ENCODE measurements at regions not wholly inside any gene's neighbourhood (a gene's known extent, or its start where the extent isn't known, plus 50 kb on each side); places are given as distances from the start of the nearest gene placed in this dataset.

DNA sequence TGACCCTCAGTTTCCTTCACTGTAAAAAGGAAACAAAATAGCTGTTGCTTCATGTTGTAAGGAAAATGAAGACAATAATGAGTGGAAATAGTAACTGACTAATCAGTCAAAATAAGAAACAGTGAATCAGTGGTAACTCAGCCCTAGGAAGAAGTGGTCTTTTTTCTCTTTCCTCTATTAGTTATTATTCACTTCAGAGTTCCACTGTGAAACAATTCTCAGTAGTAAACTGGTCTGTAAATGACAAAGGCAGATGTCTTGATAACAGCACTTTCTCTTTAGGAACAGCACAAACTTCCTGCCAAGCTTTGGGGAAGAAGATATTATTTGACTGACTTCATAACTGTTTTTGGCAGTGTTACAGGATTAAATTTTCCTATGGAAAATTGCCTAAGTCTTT is 600.5 kb upstream of the KLHL1 start:
- TF ChIP-seq, protein P1, sequence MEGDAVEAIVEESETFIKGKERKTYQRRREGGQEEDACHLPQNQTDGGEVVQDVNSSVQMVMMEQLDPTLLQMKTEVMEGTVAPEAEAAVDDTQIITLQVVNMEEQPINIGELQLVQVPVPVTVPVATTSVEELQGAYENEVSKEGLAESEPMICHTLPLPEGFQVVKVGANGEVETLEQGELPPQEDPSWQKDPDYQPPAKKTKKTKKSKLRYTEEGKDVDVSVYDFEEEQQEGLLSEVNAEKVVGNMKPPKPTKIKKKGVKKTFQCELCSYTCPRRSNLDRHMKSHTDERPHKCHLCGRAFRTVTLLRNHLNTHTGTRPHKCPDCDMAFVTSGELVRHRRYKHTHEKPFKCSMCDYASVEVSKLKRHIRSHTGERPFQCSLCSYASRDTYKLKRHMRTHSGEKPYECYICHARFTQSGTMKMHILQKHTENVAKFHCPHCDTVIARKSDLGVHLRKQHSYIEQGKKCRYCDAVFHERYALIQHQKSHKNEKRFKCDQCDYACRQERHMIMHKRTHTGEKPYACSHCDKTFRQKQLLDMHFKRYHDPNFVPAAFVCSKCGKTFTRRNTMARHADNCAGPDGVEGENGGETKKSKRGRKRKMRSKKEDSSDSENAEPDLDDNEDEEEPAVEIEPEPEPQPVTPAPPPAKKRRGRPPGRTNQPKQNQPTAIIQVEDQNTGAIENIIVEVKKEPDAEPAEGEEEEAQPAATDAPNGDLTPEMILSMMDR (IDR thresholded peaks at IDR 0.05; ENCODE audit: control extremely low read depth, extremely low read depth, low read depth, missing control alignments): no peak
- POLR2A ChIA-PET: no interaction called here
- CTCF ChIA-PET: interaction anchor here (1.0 kb wide), 1 partner anchor 12 kb away, joined by 3 read pairs; no protein-coding TSS in a partner anchor
- no peak for DNase-seq (ENCODE audit: extremely low spot score)

DNA sequence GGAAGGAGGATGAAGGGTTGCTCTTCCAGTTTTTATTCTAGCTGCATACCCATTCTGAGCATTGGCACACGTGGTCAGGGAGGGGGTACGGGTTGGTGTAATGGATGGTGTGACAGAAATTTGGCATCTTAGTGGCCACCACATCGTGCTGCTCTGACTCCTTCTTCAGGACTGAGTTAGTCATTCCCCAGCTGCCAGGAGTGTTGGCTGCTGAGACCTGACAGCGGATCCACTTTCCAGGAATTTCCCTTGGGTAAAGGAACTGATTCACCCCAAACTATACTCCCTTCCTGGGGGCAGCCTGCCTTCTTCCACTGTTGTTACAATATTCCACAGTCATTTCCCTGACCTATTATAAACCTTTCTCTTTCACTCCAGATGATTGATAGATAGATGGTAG is 595.5 kb upstream of the KLHL1 start:
- TF ChIP-seq, protein P1 (IDR thresholded peaks at IDR 0.05; ENCODE audit: control extremely low read depth, extremely low read depth, low read depth, missing control alignments): no peak
- POLR2A ChIA-PET: no interaction called here
- CTCF ChIA-PET: no interaction called here
- no peak for DNase-seq (ENCODE audit: extremely low spot score)

DNA sequence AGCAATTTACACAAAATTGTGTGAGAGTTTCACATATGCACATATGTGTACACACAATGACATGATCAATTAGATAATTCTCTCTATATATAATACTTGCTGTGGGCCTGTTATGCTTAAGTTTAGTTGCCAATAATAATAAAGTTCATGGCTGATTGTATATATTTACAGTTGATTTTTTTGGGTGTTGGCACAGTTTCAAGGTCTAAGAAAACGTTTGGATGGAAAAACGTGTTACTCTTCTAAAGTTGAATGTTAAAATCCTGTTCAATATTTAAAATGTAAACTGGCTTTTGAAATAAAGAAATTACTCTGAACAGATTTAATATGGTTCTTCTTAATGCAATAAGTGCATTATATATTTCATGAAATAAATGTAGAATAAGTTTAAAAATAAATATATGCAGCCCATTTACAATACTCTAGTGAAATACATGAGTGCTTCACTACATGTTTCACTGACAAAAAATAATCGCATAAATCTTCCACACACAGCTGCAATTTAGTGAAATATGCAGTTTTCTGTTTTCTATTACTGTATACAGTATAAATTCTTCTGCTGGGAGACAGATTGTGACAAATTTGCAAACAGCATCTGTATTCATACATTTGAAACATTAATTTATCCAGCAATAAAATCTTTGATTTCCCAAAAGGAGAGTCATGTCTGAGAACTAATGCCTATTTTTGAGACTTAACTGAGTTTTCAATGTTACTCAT is 586.9 kb upstream of the KLHL1 start:
- TF ChIP-seq, protein P1 (IDR thresholded peaks at IDR 0.05; ENCODE audit: control extremely low read depth, extremely low read depth, low read depth, missing control alignments): no peak
- DNase-seq (ENCODE audit: extremely low spot score): no peak
- POLR2A ChIA-PET: no interaction called here
- CTCF ChIA-PET: no interaction called here

DNA sequence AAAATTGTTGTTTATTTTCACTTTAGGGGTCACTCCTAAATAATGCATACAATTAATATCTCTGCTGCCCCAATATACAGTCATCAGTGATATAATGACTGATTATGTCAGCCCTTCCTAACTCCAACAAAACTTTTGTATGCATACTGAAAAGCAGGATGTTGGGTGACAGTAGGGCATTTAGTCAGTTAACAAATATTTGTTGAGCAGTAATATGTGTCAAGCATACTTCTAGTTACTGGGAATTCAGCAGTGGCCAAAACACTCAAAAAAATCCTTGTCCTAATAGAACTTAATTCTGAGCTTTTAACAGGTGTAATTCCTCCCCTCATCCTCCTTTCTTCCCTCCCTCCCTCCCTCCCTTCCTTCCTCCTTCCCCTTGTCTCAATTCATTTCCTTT is 560.7 kb upstream of the KLHL1 start:
- ChIA-PET CTCF (no interaction called here), POLR2A (no interaction called here)
- no peak for DNase-seq (ENCODE audit: extremely low spot score)
- TF ChIP-seq, protein P1 (IDR thresholded peaks at IDR 0.05; ENCODE audit: control extremely low read depth, extremely low read depth, low read depth, missing control alignments): no peak

DNA sequence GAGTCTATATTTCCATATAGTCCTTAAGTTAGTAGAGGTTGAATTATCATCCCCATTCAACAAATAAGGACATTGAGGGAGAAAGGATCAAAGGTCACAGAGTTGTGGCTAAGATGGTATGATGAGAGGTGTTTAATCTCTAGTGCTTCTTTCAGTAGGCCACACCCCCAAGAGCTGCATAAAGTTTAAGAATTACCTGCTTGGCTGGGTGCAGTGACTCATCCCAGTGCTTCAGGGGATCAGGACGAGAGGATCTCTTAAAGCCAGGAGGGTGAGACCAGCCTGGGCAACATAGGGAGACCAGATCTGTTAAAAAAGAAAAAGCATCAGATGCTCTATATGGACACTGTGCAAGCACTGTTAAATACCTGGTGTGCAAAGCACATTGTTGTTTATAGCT is 560.0 kb upstream of the KLHL1 start:
- TF ChIP-seq, protein P1 (IDR thresholded peaks at IDR 0.05; ENCODE audit: control extremely low read depth, extremely low read depth, low read depth, missing control alignments): no peak
- POLR2A ChIA-PET: no interaction called here
- CTCF ChIA-PET: no interaction called here
- no peak for DNase-seq (ENCODE audit: extremely low spot score)

DNA sequence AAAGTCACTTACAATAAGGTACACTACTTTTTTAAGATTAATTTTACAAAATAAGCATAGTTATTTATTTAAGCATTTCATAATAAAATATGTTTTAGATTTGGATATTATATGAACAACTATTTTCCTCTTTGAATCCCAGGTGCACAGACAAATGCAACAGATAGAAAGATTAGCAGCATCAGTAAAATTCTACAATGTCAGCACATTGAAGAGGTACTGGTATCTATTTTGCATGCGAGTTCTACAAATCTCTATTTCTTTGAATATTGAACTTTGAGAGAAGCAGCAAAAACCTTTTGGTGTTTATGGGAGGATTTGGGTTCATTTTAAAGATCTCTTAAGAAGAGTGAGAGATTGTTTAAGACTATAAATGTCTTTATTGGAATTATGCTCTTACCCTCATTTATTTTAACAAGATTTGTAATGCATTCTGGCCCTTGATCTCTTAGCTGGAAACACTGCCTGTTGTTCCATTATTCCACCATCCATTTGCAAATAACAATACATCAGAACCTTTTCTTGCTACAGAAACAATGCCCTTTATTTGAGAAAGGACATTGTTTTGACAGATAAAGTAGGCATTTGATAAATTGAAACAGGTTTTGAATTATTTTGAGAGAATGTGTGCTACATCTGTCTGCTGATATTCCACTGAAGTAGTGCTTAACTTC is 558.8 kb upstream of the KLHL1 start:
- ChIA-PET POLR2A (no interaction called here), CTCF (no interaction called here)
- TF ChIP-seq, protein P1 (IDR thresholded peaks at IDR 0.05; ENCODE audit: control extremely low read depth, extremely low read depth, low read depth, missing control alignments): no peak
- DNase-seq (ENCODE audit: extremely low spot score): no peak

Data from GM10248 (cell line).